ENCODE measurements at regions not wholly inside any gene's neighbourhood (a gene's known extent, or its start where the extent isn't known, plus 50 kb on each side); places are given as distances from the start of the nearest gene placed in this dataset.

DNA sequence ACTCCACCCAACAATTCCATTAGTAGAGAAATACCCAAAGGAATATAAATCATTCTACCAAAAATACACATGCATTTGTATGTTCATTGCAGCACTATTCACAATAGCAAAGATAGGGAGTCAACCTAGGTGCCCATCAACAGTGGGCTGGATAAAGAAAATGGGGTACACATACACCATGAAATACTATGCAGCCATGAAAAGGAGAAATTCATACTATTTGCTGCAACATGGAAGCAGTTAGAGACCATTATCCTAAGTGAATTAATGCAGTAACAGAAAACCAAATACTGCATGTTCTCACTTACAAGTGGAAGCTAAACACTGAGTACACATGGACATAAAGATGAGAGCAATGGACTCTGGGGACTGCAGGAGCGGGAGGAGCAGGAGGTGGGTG lies 72.4 kb upstream of the MBOAT1 start:
- no peak for TF ChIP-seq POLR2A (IDR thresholded peaks at IDR 0.05)
- TF ChIP-seq, protein P1, sequence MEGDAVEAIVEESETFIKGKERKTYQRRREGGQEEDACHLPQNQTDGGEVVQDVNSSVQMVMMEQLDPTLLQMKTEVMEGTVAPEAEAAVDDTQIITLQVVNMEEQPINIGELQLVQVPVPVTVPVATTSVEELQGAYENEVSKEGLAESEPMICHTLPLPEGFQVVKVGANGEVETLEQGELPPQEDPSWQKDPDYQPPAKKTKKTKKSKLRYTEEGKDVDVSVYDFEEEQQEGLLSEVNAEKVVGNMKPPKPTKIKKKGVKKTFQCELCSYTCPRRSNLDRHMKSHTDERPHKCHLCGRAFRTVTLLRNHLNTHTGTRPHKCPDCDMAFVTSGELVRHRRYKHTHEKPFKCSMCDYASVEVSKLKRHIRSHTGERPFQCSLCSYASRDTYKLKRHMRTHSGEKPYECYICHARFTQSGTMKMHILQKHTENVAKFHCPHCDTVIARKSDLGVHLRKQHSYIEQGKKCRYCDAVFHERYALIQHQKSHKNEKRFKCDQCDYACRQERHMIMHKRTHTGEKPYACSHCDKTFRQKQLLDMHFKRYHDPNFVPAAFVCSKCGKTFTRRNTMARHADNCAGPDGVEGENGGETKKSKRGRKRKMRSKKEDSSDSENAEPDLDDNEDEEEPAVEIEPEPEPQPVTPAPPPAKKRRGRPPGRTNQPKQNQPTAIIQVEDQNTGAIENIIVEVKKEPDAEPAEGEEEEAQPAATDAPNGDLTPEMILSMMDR (IDR thresholded peaks at IDR 0.05), result no peak

Measured in uterus (tissue), 2 donors.